Hepatic stellate cell (primary cell): ENCODE measurements at regions not wholly inside any gene's neighbourhood (a gene's known extent, or its start where the extent isn't known, plus 50 kb on each side); places are given as distances from the start of the nearest gene placed in this dataset.
A peak's percentile ranks its signal among the peaks of the same experiment; 100 is the strongest.
"Not testable (repeated sequence)": the region's sequence is repeated elsewhere in the genome, so short reads cannot be mapped to it uniquely, and the experiment has no call there.

Experiments used
- DNase-seq: peaks from one replicate; pipeline ENCODE4 v3.0.0; 2011; ENCODE audit warnings: low spot score

GRCh38 chr13:46498650-46499049, 54.3 kb upstream of the LRCH1 start:
- no peak for DNase-seq

DNA sequence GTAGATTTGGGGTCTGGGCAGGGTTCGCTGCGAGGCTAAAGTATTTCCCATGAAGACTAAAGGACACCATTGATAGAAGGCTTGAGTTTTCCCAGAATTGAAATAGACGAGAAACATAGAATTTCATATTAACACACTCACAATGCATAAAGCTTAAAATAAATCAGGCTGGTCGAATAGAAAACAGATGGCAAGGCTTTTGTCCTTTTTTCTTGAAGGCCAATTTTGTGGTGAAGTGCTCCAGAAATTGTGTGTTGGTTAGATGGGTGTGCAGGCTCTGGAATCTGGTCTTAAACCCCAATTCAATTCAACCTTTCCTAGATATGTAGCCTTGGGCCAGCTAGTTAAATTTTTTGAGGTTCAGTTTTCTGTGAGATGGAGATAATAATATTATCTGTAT, 56.9 kb upstream of the LRCH1 start:
- DNase-seq = no peak

DNA sequence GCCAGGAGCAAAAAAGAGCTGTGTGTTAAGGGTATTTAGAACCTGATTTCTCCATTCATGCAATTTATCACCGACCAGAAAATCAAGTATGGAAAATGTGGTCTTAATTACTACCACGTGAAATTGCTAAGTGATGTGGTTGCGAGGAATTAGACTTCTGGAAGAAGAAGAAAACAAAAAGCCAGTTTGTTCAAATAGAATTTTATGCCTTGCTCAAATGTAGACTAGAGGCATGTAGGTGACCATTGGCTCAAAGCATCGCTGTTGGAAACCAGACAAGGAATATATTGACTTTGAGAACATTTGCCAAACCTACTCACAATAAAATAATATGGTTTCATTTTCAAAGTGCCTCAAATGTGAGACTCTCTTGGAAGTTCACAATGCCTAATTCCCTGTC, 57.3 kb upstream of the LRCH1 start:
- no peak for DNase-seq

- no peak for DNase-seq
Measured at GRCh38 chr13:46495066-46495465, 57.9 kb upstream of the LRCH1 start.

- DNase-seq = peak; percentile 31
Measured at GRCh38 chr13:46492946-46493345, 60.0 kb upstream of the LRCH1 start.

GRCh38 chr13:46491641-46492040, 61.3 kb upstream of the LRCH1 start:
- no peak for DNase-seq

DNA sequence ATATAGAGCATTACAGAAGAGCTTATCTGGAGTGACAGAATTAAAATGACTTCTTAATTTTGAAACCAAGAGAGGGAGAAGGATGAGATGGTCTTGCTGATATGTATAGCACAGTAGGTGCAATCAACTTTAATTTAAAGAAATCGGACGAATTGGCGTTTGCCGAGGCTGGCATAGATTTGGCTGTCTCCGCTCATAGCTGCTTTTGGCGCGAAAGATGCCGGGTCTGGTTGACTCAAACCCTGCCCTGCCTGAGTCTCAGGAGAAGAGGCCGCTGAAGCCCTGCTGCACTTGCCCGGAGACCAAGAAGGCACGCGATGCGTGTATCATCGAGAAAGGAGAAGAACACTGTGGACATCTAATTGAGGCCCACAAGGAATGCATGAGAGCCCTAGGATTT, 62.3 kb upstream of the LRCH1 start:
- DNase-seq = not testable (repeated sequence)

DNA sequence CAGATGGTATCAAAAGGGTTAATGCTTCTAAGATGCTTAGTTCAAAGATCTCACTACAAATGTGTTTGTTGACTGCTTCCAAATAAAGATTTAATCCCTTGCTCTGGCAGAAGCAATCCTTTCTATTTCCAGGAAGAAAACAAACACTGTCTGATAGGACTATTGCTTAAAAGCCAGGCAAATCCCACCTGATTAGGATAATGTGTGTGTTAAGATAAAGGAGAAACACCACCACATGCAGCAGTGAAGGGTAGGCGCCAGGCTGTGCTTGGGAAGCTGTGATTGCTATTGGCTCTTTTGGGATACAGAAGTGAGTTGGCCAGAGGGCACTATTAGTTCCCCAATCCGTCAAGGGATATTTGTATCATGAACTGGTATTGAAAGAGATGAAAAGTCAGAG, 62.8 kb upstream of the LRCH1 start:
- no peak for DNase-seq

DNA sequence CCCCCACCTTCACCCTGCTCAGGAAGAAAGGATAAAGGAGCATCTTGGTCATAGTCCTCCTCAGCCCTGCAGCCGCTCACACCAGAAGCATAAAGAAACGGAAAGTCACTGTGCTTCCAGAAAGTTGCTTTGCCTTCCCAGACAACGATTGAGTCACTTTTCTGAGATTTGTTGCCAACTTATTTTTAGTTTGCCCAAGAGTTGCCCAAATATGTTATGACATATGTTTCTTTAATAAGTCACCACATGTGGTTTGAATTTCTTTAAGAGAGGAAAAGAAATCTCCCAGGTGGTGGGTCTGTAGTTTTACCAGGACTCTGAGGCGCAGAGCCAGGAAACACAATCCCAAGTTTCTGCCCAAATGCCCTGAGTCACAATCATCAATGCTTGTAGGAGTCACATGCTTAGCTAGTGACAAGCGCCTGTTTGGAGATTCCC, 63.4 kb upstream of the LRCH1 start:
- peak; percentile 65 for DNase-seq

- DNase-seq = no peak
Measured at GRCh38 chr13:46487748-46488147, 65.2 kb upstream of the LRCH1 start.

GRCh38 chr13:46486270-46486669, 66.7 kb upstream of the LRCH1 start:
- DNase-seq = no peak

DNA sequence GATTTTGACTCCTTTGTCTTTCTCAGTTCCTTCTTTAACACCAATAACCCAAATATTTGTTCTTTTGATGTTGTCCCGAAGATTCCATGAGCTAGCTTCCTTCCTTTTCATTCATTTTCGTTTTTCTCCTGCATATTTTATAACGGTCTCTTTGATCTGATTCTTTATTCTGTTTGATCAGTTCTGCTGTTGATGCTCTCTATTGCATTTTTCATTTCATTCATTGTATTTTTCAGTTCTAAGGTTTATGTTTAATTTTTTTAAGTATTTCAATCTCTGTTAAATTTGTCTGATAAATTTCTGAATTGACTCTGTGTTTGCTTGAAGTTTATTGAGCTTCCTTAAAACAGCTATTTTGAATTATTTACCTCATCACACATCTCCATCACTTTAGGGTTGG, 68.4 kb upstream of the LRCH1 start:
- no peak for DNase-seq

DNA sequence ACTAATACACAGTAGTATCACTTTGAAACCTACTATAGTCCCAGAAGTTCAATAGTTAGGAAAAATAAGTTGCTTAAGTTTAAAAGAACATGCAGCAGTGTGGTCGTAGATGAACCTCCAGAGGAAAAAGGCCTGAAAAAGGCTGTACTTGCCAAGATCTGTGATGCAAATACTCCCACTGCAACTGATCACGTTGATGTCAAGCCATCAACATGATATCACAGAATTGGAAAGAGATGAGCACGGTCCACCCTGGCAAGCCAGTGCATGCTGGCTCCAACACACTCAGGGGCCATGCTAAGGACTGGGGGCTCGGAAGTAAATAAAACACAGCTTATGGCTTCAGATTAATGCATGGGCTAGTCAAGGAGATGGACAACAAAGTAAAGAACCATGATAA, 71.8 kb upstream of the LRCH1 start:
- no peak for DNase-seq

- DNase-seq = no peak
Measured at GRCh38 chr13:46480131-46480530, 72.8 kb upstream of the LRCH1 start.

GRCh38 chr13:46479691-46480090, 73.3 kb upstream of the LRCH1 start:
- no peak for DNase-seq

DNA sequence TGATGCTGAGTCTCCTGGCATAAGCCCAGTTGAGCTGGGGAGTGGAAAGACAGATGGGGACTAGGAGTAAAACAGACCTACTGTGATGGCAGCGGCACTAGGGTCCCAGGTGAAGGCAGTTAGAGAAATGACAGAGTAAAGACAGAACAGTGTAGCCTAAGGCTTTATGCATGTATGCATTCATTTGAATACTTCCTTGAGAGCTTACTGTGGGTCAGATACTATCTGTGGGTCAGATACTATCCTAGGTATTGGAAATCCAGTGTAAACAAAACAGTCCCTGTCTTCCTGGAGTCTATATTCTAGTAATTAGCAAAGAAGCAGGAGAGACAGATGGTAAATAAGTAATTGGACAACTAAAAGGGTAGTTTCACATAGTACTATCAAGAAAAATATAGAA, 73.7 kb upstream of the LRCH1 start:
- no peak for DNase-seq

DNA sequence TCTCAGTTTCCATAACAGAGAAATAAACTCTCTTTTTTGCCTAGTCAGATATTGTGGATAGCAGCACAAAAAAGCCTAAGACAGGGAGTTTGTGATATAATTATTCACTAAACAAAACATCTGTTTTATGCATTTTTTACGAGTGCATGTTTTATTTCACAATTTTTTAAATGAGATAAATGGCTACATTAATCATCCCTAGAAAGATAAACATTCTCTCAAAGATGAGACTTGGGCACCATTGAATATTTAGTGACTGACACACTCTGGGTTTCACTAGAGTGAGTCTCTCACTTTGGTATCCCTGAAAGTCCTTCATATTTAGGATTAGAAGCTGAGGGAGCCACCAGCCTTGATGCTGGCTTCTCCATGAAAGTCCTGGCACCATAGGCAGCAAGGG, 74.3 kb upstream of the LRCH1 start:
- DNase-seq = peak; percentile 11

DNA sequence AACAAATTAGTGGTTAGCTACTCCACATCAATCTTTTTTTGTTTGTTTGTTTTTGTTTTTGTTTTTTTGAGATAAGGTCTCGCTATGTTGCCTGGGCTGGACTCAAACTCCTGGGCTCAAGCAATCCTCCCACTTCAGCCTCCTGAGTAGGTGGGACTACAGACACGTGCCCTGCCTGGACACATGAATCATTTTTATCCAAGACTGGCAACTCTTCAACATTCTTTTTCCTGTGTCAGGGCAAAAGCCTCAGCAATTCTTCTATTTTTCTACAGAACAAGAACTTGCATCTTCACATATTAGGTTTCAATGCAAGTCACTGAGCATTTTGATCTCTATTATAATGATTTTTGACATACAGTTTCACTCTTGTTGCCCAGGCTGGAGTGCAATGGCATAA, 76.8 kb upstream of the LRCH1 start:
- no peak for DNase-seq

DNA sequence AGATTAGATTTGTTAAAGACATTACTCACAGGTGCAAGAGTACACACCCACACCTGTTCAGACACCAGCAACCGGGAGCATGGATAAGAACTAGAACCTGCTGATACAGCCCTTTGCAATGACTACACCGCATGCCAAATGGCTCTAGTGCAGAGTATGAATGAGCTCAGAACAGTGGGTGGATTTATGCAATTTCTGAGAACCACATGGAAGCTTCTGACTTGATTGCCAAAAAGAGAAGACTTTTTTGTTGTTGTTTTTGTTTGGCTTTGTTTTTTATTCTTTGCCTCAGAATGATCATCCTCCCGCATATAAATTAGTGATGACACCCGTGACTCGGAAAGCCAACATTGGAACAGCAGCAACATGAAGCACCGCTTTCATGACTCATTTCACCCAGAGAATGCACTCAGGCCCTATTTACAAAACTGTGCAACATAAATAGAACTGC, 77.4 kb upstream of the LRCH1 start:
- no peak for DNase-seq

- DNase-seq = no peak
Measured at GRCh38 chr13:46473806-46474205, 79.2 kb upstream of the LRCH1 start.

DNA sequence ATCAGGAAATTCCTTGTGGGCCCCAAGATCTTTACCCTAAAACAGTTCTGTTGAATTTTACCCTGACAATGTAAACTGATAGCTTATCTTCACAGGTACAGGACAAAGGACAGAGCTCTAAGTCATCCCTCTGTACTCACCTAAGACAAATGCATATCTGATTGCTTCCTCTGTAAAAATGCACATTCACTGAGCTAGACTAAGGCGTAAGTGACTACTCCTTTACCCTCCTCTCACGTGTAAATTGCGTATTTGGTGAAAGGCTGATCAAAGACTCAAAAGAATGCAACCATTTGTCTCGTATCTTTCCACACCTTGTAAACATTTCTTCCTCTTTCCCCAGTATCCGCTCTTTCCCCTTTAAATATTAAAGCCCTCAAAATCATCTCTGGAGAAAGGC, 80.6 kb upstream of the LRCH1 start:
- DNase-seq = no peak

DNA sequence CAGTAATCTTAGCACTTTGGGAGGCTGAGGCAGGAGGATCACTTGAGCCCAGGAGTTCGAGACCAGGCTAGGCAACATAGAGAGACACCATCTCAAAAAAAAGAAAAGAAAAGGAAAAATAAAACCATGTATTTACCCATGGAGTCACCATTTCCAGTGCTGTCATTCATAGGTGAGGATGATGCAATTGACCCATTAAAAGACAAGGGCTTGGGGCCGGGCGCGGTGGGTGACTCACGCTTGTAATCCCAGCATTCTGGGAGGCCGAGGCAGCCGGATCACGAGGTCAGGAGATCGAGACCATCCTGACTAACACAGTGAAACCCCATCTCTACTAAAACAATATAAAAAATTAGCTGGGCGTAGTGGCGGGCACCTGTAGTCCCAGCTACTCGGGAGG, 82.6 kb upstream of the RUBCNL start:
- DNase-seq = not testable (repeated sequence)

GRCh38 chr13:46468570-46469463, 81.8 kb upstream of the RUBCNL start:
- peak; percentile 70 for DNase-seq

DNA sequence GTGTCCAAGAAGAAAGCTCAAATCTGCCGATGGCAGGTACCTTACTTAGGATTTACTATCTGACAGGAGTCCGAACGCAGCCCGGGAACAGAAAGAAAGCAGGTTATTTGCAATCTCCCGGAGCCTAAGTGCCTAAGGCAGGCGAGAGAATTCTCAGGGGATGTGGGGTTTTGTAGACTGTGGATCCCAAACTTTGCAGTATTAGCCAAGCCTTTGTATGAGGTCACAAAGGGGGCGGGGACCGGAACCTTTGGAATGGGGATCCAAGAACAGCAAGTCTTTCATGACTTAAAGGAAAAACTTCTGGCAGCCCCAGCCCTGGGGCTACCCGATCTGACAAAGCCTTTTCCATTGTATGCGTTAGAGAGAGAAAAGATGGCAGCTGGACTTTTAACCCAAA, 80.6 kb upstream of the RUBCNL start:
- not testable (repeated sequence) for DNase-seq
